ENCODE measurements at regions not wholly inside any gene's neighbourhood (a gene's known extent, or its start where the extent isn't known, plus 50 kb on each side); places are given as distances from the start of the nearest gene placed in this dataset.
A peak's percentile ranks its signal among the peaks of the same experiment; 100 is the strongest.

GRCh38 chr11:15819679-15820286, 536.6 kb downstream of the SOX6 start (continued):
- TF ChIP-seq HNF4A (CRISPR knock-in tag; IDR thresholded peaks at IDR 0.05) (no peak), PAX8 (CRISPR knock-in tag; IDR thresholded peaks at IDR 0.05; ENCODE audit: borderline replicate concordance) (no peak), EED (CRISPR knock-in tag; IDR thresholded peaks at IDR 0.05) (no peak), ZNF839 (CRISPR knock-in tag; IDR thresholded peaks at IDR 0.05; ENCODE audit: borderline replicate concordance) (no peak), ZNF33B (CRISPR knock-in tag; IDR thresholded peaks at IDR 0.05) (no peak), CAMTA2 (CRISPR knock-in tag; IDR thresholded peaks at IDR 0.05; ENCODE audit: borderline replicate concordance) (no peak), PREB (CRISPR knock-in tag; IDR thresholded peaks at IDR 0.05) (no peak), CEBPG (CRISPR knock-in tag; IDR thresholded peaks at IDR 0.05) (no peak), FOSL1 (CRISPR knock-in tag; IDR thresholded peaks at IDR 0.05; ENCODE audit: borderline replicate concordance) (no peak), RBM39 (IDR thresholded peaks at IDR 0.05; ENCODE audit: low read depth, low read length, poor library complexity, severe bottlenecking) (no peak), ATF2 (CRISPR knock-in tag; IDR thresholded peaks at IDR 0.05) (no peak), GTF3A (CRISPR knock-in tag; conservative IDR thresholded peaks at IDR 0.05) (no peak), SNAPC5 (CRISPR knock-in tag; IDR thresholded peaks at IDR 0.05; ENCODE audit: borderline replicate concordance) (no peak), RERE (CRISPR knock-in tag; IDR thresholded peaks at IDR 0.05; ENCODE audit: low read depth) (no peak), ZIK1 (CRISPR knock-in tag; IDR thresholded peaks at IDR 0.05; ENCODE audit: borderline replicate concordance, low read depth) (no peak), E2F5 (CRISPR knock-in tag; conservative IDR thresholded peaks at IDR 0.05) (no peak), ZNF484 (CRISPR knock-in tag; IDR thresholded peaks at IDR 0.05; ENCODE audit: borderline replicate concordance, low read depth) (no peak), NR2F6 (IDR thresholded peaks at IDR 0.05) (no peak), NR2F6 (CRISPR knock-in tag; IDR thresholded peaks at IDR 0.05) (no peak)
- TF ChIP-seq, protein P1, sequence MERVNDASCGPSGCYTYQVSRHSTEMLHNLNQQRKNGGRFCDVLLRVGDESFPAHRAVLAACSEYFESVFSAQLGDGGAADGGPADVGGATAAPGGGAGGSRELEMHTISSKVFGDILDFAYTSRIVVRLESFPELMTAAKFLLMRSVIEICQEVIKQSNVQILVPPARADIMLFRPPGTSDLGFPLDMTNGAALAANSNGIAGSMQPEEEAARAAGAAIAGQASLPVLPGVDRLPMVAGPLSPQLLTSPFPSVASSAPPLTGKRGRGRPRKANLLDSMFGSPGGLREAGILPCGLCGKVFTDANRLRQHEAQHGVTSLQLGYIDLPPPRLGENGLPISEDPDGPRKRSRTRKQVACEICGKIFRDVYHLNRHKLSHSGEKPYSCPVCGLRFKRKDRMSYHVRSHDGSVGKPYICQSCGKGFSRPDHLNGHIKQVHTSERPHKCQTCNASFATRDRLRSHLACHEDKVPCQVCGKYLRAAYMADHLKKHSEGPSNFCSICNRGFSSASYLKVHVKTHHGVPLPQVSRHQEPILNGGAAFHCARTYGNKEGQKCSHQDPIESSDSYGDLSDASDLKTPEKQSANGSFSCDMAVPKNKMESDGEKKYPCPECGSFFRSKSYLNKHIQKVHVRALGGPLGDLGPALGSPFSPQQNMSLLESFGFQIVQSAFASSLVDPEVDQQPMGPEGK (CRISPR knock-in tag; IDR thresholded peaks at IDR 0.05), result 0 out of 2 replicates have a peak, but pooled peaks have one; percentile 28
